ENCODE measurements at regions not wholly inside any gene's neighbourhood (a gene's known extent, or its start where the extent isn't known, plus 50 kb on each side); places are given as distances from the start of the nearest gene placed in this dataset.

GRCh38 chr13:109425821-109426689 is 360.3 kb downstream of the IRS2 start:
- Histone ChIP-seq H3K36me3 (ENCODE audit: insufficient read depth, low read length) (no peaks in the 10 kb centered on the region), H3K27me3 (ENCODE audit: insufficient read depth, low read length) (no peaks in the 10 kb centered on the region), H3K9me3 (ENCODE audit: low read length) (no peaks in the 10 kb centered on the region), H3K4me3 (ENCODE audit: low read length) (no peak overlapping the region), H2AFZ (ENCODE audit: low read depth, low read length) (peak overlapping the region; percentile 18), H3K4me1 (ENCODE audit: insufficient read depth, low read length) (peaks cover 14% of the 10 kb centered on the region)

GRCh38 chr13:109422161-109422560 is 364.2 kb downstream of the IRS2 start:
- Histone ChIP-seq H3K36me3 (ENCODE audit: insufficient read depth, low read length) (no peaks in the 10 kb centered on the region), H2AFZ (ENCODE audit: low read depth, low read length) (no peak overlapping the region), H3K9me3 (ENCODE audit: low read length) (no peaks in the 10 kb centered on the region), H3K27me3 (ENCODE audit: insufficient read depth, low read length) (no peaks in the 10 kb centered on the region), H3K4me1 (ENCODE audit: insufficient read depth, low read length) (peaks cover 14% of the 10 kb centered on the region), H3K4me3 (ENCODE audit: low read length) (no peak overlapping the region)

DNA sequence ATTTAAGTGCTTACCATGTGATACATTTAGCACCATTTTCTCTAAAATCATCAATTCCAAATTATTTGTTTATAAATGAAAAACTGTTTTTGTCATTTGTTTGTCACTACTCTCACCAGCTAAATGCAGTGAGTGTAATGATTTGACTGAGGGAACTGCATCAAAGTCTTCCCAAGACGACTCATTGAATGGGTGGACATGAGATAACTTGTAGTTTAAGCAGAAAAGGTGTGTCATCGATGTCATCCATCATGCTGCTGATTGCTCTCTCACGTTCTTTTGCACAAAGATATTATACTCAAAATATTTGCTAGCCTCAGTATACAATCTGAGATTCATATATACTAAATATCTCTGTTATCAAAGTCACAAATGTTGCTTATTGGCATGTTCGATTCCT is 366.5 kb downstream of the IRS2 start:
- Histone ChIP-seq H3K27me3 (ENCODE audit: insufficient read depth, low read length) (no peaks in the 10 kb centered on the region), H3K9me3 (ENCODE audit: low read length) (no peaks in the 10 kb centered on the region), H3K36me3 (ENCODE audit: insufficient read depth, low read length) (no peaks in the 10 kb centered on the region), H3K4me3 (ENCODE audit: low read length) (no peak overlapping the region), H2AFZ (ENCODE audit: low read depth, low read length) (no peak overlapping the region), H3K4me1 (ENCODE audit: insufficient read depth, low read length) (peaks cover 1% of the 10 kb centered on the region)

DNA sequence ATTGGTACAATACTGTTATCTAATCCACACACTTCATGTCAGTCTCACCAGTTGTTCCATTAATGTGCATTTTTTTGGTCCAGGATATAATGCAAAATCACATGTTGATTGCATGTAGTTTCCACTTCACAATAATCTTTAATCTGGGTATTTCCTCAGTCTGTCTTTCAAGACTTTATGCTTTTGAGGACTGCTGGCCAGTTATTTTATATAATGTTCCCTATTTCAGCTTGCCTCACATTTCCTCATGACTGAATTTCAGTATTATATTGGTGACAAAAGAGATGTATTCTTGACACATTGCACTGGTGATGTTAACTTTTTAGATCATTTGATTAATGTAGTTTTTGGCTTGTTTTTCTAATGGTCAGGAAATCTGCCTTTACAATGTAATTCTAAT is 368.3 kb downstream of the IRS2 start:
- no peaks in the 10 kb centered on the region for H3K27me3 ChIP-seq (ENCODE audit: insufficient read depth, low read length)

DNA sequence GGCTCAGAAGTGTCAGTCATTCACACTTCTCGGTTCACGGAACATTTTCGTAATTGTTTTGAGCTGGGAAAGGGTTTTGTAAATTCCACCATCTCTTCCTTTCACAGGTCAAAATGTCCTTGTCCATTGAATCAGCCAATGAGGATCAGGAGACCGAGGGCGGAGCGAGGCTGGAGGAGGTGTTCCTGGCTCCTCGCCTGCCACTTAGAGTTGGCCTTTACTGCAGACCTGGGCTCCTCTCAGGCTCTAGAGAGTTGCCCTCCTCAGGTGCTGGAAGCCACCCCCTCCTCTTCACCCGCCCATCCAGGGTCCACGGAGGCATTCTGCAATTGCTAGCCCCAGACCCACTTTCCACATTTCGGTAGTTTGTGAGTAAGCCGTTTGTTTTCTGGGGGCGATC is 370.4 kb downstream of the IRS2 start:
- Histone ChIP-seq H3K9me3 (ENCODE audit: low read length) (no peaks in the 10 kb centered on the region), H3K27me3 (ENCODE audit: insufficient read depth, low read length) (no peaks in the 10 kb centered on the region), H3K4me1 (ENCODE audit: insufficient read depth, low read length) (peaks cover 17% of the 10 kb centered on the region), H3K4me3 (ENCODE audit: low read length) (no peak overlapping the region), H3K36me3 (ENCODE audit: insufficient read depth, low read length) (no peaks in the 10 kb centered on the region), H2AFZ (ENCODE audit: low read depth, low read length) (no peak overlapping the region)

More for the DNA sequence above, 368.3 kb downstream of the IRS2 start:
- Histone ChIP-seq H2AFZ (ENCODE audit: low read depth, low read length) (no peak overlapping the region), H3K4me1 (ENCODE audit: insufficient read depth, low read length) (peaks cover 5% of the 10 kb centered on the region), H3K4me3 (ENCODE audit: low read length) (no peak overlapping the region), H3K36me3 (ENCODE audit: insufficient read depth, low read length) (no peaks in the 10 kb centered on the region), H3K9me3 (ENCODE audit: low read length) (no peaks in the 10 kb centered on the region)

DNA sequence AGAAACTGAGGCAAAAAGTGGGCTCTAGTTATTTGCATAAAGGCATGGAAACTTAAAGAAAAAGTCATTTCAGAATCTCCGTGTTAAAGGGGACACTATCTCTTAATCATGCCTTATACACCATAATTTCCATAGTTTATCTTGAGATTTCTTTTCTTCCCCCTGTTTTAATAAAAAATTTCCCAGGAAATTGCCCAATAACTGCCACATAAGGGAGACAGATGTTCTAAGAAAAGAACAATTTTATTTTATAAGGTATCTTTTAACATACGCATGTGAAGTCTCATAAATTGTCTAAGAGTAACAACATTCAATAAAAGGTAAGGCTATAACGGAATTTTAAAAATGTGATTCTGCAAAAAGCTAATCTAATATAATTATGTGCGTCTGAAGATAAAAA is 371.3 kb downstream of the IRS2 start:
- Histone ChIP-seq H3K4me3 (ENCODE audit: low read length) (no peak overlapping the region), H3K9me3 (ENCODE audit: low read length) (no peaks in the 10 kb centered on the region), H3K4me1 (ENCODE audit: insufficient read depth, low read length) (peaks cover 17% of the 10 kb centered on the region), H3K36me3 (ENCODE audit: insufficient read depth, low read length) (no peaks in the 10 kb centered on the region), H3K27me3 (ENCODE audit: insufficient read depth, low read length) (no peaks in the 10 kb centered on the region), H2AFZ (ENCODE audit: low read depth, low read length) (no peak overlapping the region)

DNA sequence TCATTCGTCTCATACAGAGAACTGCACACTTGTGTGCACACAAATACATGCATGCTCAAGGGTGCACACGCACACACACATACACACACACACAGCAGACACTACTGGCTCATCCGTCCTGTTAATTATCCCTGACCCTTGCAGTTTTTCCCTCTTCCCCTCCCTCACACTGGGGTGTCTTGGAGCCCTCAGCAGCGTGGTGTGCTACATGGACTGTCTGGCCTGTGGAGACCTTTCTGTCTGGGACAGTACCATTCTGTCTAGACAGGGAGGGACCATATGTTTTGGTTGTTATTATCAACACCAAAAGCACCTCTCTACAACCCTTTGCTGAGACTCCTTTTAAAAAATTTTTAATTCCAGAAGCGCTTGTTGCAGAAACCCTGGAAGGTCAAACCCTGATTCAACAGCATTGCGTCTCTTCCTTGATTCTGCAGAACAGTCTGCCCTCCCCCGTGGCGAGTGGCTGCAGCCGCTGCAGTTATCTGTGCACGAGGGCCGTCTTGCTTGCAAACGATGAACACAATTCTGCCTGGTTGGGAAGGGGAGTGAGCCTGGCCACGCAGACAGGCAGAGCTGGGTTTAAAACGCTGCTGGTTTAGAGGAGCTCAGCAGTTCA is 374.0 kb downstream of the IRS2 start:
- Histone ChIP-seq H3K4me3 (ENCODE audit: low read length) (peak overlapping the region; percentile 30), H3K36me3 (ENCODE audit: insufficient read depth, low read length) (no peaks in the 10 kb centered on the region), H3K4me1 (ENCODE audit: insufficient read depth, low read length) (peaks cover 17% of the 10 kb centered on the region), H3K27me3 (ENCODE audit: insufficient read depth, low read length) (no peaks in the 10 kb centered on the region), H2AFZ (ENCODE audit: low read depth, low read length) (peak overlapping the region; percentile 37), H3K9me3 (ENCODE audit: low read length) (no peaks in the 10 kb centered on the region)

- no peaks in the 10 kb centered on the region for H3K27me3 ChIP-seq (ENCODE audit: insufficient read depth, low read length)
- no peaks in the 10 kb centered on the region for H3K9me3 ChIP-seq (ENCODE audit: low read length)
- H2AFZ ChIP-seq (ENCODE audit: low read depth, low read length), result no peak overlapping the region
- H3K36me3 ChIP-seq (ENCODE audit: insufficient read depth, low read length), result no peaks in the 10 kb centered on the region
- no peak overlapping the region for H3K4me3 ChIP-seq (ENCODE audit: low read length)
- peaks cover 25% of the 10 kb centered on the region for H3K4me1 ChIP-seq (ENCODE audit: insufficient read depth, low read length)
Measured at GRCh38 chr13:109410868-109411267, 375.5 kb downstream of the IRS2 start.

DNA sequence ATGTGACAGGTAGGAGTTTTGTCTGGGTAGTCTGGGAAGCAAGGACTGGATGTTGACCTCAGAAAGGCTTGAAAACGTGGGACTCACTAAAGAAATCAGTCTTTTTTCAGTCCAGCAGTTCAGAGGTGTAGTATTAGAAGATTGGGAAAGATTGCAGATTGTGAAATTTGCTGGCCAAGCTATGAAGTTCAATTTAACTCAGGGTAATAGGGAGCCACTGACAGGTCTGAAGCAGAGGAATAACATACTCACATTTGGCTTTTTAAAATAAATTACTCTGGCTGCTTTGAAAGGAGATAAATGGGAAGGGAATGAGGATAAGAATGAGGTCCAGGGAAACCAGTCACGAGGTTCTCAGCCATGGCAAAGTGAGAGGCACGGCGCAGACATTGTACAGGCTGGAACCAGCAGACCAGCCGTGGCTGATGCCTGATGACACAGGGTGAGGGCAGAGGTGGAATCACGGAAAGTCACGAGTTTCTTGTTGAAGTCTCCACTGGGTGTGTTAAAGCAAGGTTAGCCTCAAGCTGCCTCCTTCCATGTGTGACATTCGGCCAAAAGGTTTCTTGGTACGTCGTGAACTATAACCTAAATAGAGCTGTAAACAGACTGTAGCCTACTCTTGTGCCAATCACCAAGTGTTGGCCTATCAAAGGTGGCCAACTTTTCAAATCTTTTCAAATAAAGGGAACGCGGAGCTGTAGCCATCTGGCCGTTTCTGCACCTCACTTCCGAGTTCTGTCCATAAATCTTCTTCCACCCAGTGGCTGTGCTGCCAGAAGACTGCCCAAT is 377.6 kb downstream of the IRS2 start:
- Histone ChIP-seq H3K4me3 (ENCODE audit: low read length) (no peak overlapping the region), H2AFZ (ENCODE audit: low read depth, low read length) (no peak overlapping the region), H3K27me3 (ENCODE audit: insufficient read depth, low read length) (no peaks in the 10 kb centered on the region), H3K9me3 (ENCODE audit: low read length) (peaks cover 7% of the 10 kb centered on the region), H3K4me1 (ENCODE audit: insufficient read depth, low read length) (peaks cover 25% of the 10 kb centered on the region), H3K36me3 (ENCODE audit: insufficient read depth, low read length) (no peaks in the 10 kb centered on the region)

GRCh38 chr13:109406376-109406992 is 379.9 kb downstream of the IRS2 start:
- Histone ChIP-seq H3K36me3 (ENCODE audit: insufficient read depth, low read length) (no peaks in the 10 kb centered on the region), H2AFZ (ENCODE audit: low read depth, low read length) (no peak overlapping the region), H3K9me3 (ENCODE audit: low read length) (peaks cover 9% of the 10 kb centered on the region), H3K4me3 (ENCODE audit: low read length) (no peak overlapping the region), H3K4me1 (ENCODE audit: insufficient read depth, low read length) (peaks cover 8% of the 10 kb centered on the region), H3K27me3 (ENCODE audit: insufficient read depth, low read length) (no peaks in the 10 kb centered on the region)

GRCh38 chr13:109403012-109403421 is 383.4 kb downstream of the IRS2 start:
- H3K4me1 ChIP-seq (ENCODE audit: insufficient read depth, low read length), result peaks cover 11% of the 10 kb centered on the region
- no peaks in the 10 kb centered on the region for H3K36me3 ChIP-seq (ENCODE audit: insufficient read depth, low read length)
- H3K9me3 ChIP-seq (ENCODE audit: low read length), result peaks cover 9% of the 10 kb centered on the region
- H3K27me3 ChIP-seq (ENCODE audit: insufficient read depth, low read length), result no peaks in the 10 kb centered on the region
- no peak overlapping the region for H3K4me3 ChIP-seq (ENCODE audit: low read length)
- H2AFZ ChIP-seq (ENCODE audit: low read depth, low read length), result no peak overlapping the region

GRCh38 chr13:109401891-109402290 is 384.5 kb downstream of the IRS2 start:
- H3K4me1 ChIP-seq (ENCODE audit: insufficient read depth, low read length), result peaks cover 11% of the 10 kb centered on the region
- no peaks in the 10 kb centered on the region for H3K36me3 ChIP-seq (ENCODE audit: insufficient read depth, low read length)
- no peak overlapping the region for H2AFZ ChIP-seq (ENCODE audit: low read depth, low read length)
- H3K4me3 ChIP-seq (ENCODE audit: low read length), result no peak overlapping the region
- H3K27me3 ChIP-seq (ENCODE audit: insufficient read depth, low read length), result no peaks in the 10 kb centered on the region
- peaks cover 9% of the 10 kb centered on the region for H3K9me3 ChIP-seq (ENCODE audit: low read length)

GRCh38 chr13:109401307-109401706 is 385.1 kb downstream of the IRS2 start:
- no peak overlapping the region for H3K4me3 ChIP-seq (ENCODE audit: low read length)
- no peaks in the 10 kb centered on the region for H3K27me3 ChIP-seq (ENCODE audit: insufficient read depth, low read length)
- H3K9me3 ChIP-seq (ENCODE audit: low read length), result peaks cover 9% of the 10 kb centered on the region
- H3K4me1 ChIP-seq (ENCODE audit: insufficient read depth, low read length), result peaks cover 6% of the 10 kb centered on the region
- H2AFZ ChIP-seq (ENCODE audit: low read depth, low read length), result no peak overlapping the region
- H3K36me3 ChIP-seq (ENCODE audit: insufficient read depth, low read length), result no peaks in the 10 kb centered on the region
